ENCODE measurements at regions not wholly inside any gene's neighbourhood (a gene's known extent, or its start where the extent isn't known, plus 50 kb on each side); places are given as distances from the start of the nearest gene placed in this dataset.

GRCh38 chr1:244217711-244218110 is 166.6 kb downstream of the ZBTB18 start:
- TF ChIP-seq RARB (CRISPR knock-in tag; IDR thresholded peaks at IDR 0.05) (no peak), TOX (CRISPR knock-in tag; IDR thresholded peaks at IDR 0.05; ENCODE audit: borderline replicate concordance) (no peak)

All from SK-N-SH treated with all-trans-retinoic acid at 6 μM for 48 hours (cell line).